ENCODE measurements at regions not wholly inside any gene's neighbourhood (a gene's known extent, or its start where the extent isn't known, plus 50 kb on each side); places are given as distances from the start of the nearest gene placed in this dataset.

GRCh38 chr10:2990764-2991163 is 76.6 kb upstream of the PFKP start:
- Histone ChIP-seq H3K4me1 (no peaks in the 10 kb centered on the region), H3K4me3 (no peak overlapping the region), H3K36me3 (no peaks in the 10 kb centered on the region), H3K27me3 (peaks cover 32% of the 10 kb centered on the region), H3K9me3 (peaks cover 0 to 13% (median 0%) of the 10 kb centered on the region in 3 donors), H3K27ac (no peak overlapping the region)
- ATAC-seq: no peak
- TF ChIP-seq EP300 (IDR thresholded peaks at IDR 0.05) (no peak), POLR2A (IDR thresholded peaks at IDR 0.05) (no peak)
- TF ChIP-seq, protein P1, sequence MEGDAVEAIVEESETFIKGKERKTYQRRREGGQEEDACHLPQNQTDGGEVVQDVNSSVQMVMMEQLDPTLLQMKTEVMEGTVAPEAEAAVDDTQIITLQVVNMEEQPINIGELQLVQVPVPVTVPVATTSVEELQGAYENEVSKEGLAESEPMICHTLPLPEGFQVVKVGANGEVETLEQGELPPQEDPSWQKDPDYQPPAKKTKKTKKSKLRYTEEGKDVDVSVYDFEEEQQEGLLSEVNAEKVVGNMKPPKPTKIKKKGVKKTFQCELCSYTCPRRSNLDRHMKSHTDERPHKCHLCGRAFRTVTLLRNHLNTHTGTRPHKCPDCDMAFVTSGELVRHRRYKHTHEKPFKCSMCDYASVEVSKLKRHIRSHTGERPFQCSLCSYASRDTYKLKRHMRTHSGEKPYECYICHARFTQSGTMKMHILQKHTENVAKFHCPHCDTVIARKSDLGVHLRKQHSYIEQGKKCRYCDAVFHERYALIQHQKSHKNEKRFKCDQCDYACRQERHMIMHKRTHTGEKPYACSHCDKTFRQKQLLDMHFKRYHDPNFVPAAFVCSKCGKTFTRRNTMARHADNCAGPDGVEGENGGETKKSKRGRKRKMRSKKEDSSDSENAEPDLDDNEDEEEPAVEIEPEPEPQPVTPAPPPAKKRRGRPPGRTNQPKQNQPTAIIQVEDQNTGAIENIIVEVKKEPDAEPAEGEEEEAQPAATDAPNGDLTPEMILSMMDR (IDR thresholded peaks at IDR 0.05): no peak
- WGBS, 2 donors (ENCODE audit: low coverage in 1 of 2): 68 to 74% methylated on average over 2 of the region's 3 CpGs

DNA sequence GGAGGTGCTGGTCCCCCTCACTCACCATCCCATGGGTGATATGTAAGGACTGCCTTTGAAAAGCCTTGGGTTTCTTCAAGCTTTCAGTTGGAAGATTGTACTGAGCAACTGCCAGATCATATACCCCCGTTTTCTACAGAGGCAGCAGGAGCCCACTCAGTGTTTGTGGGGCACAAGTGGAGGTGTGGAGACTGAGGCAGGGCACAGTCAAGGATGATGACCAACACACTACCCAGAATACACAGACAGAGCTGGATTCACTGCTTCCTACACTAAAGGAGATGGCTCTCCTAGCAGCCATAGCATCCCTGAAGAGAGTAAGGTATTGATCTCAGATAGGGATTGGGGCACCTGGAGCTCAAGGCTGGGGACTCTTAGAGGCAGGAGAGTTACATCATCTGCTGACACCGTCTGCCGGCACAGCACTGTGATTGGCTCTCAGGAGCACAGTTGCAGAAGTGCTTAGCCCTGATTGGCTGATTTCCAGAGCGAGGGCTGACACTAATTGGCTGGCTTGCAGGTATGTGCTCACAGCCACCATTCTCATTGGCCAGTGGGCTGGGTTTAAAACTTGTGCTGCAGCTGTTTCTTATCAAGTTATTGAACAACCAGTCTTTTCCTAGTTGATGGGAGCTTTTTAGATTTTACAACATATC is 77.9 kb upstream of the PFKP start:
- TF ChIP-seq, protein P1 (IDR thresholded peaks at IDR 0.05): no peak
- TF ChIP-seq EP300 (IDR thresholded peaks at IDR 0.05) (no peak), POLR2A (IDR thresholded peaks at IDR 0.05) (no peak), POLR2AphosphoS5 (IDR thresholded peaks at IDR 0.05) (no peak)
- H3K9me3 ChIP-seq: peaks cover 0 to 13% (median 0%) of the 10 kb centered on the region in 3 donors
- 80 to 82% methylated on average over 1 to 3 of the region's 4 CpGs for WGBS, 2 donors (ENCODE audit: low coverage in 1 of 2)
- peaks cover 46% of the 10 kb centered on the region for H3K27me3 ChIP-seq
- H3K4me3 ChIP-seq: no peak overlapping the region
- no peak overlapping the region for H3K27ac ChIP-seq
- H3K4me1 ChIP-seq: no peaks in the 10 kb centered on the region
- no peak for ATAC-seq
- H3K36me3 ChIP-seq: no peaks in the 10 kb centered on the region

GRCh38 chr10:2987185-2987768 is 80.1 kb upstream of the PFKP start:
- Histone ChIP-seq H3K27me3 (peaks cover 47% of the 10 kb centered on the region), H3K4me1 (no peaks in the 10 kb centered on the region), H3K4me3 (no peak overlapping the region), H3K36me3 (no peaks in the 10 kb centered on the region), H3K27ac (no peak overlapping the region), H3K9me3 (peaks cover 0 to 13% (median 0%) of the 10 kb centered on the region in 3 donors)
- ATAC-seq: no peak
- 41 to 100% methylated on average over 1 to 2 of the region's 2 CpGs for WGBS, 2 donors (ENCODE audit: low coverage in 1 of 2)
- TF ChIP-seq POLR2A (IDR thresholded peaks at IDR 0.05) (no peak), EP300 (IDR thresholded peaks at IDR 0.05) (no peak), POLR2AphosphoS5 (IDR thresholded peaks at IDR 0.05) (no peak)
- TF ChIP-seq, protein P1 (IDR thresholded peaks at IDR 0.05): no peak

DNA sequence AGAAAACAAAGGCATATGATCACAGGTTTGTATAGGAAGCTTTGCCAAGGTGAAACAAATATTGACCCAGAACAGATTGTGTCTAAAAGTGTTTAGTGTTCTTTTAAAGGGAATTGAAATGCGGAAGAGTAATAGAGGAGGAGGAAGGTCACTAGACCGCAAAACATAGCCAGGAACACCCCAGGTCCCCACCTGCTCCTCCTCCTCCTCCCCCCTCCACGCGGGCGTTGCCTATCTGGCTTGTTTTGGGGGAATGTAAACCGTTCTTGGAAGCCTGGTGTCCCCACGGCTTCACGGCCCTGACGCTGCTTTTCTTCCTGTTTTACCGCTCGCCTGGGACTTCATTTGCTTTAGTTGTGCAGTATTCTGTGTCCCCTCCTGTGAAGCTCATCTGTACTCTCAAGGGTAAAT is 81.0 kb upstream of the PFKP start:
- Histone ChIP-seq H3K36me3 (no peaks in the 10 kb centered on the region), H3K9me3 (peaks cover 0 to 13% (median 0%) of the 10 kb centered on the region in 3 donors), H3K27me3 (peaks cover 47% of the 10 kb centered on the region), H3K4me3 (no peak overlapping the region), H3K27ac (no peak overlapping the region), H3K4me1 (no peaks in the 10 kb centered on the region)
- ATAC-seq: no peak
- whole genome bisulfite sequencing, 2 donors (ENCODE audit: low coverage in 1 of 2): 19 to 28% methylated on average over 5 to 11 of the region's 11 CpGs
- no peak for TF ChIP-seq POLR2AphosphoS5 (IDR thresholded peaks at IDR 0.05)
- no peak for TF ChIP-seq EP300 (IDR thresholded peaks at IDR 0.05)
- TF ChIP-seq POLR2A (IDR thresholded peaks at IDR 0.05): no peak
- TF ChIP-seq, protein P1 (IDR thresholded peaks at IDR 0.05): no peak

- no peak overlapping the region for H3K27ac ChIP-seq
- TF ChIP-seq, protein P1 (IDR thresholded peaks at IDR 0.05): no peak
- no peak for TF ChIP-seq POLR2A (IDR thresholded peaks at IDR 0.05)
- TF ChIP-seq POLR2AphosphoS5 (IDR thresholded peaks at IDR 0.05): no peak
- no peak for TF ChIP-seq EP300 (IDR thresholded peaks at IDR 0.05)
- H3K36me3 ChIP-seq: no peaks in the 10 kb centered on the region
- H3K4me1 ChIP-seq: no peaks in the 10 kb centered on the region
- peaks cover 0 to 13% (median 0%) of the 10 kb centered on the region in 3 donors for H3K9me3 ChIP-seq
- H3K4me3 ChIP-seq: no peak overlapping the region
- ATAC-seq: no peak
- 31 to 37% methylated on average over 3 to 6 of the region's 11 CpGs for WGBS, 2 donors (ENCODE audit: low coverage in 1 of 2)
- peaks cover 47% of the 10 kb centered on the region for H3K27me3 ChIP-seq
Observed at GRCh38 chr10:2985729-2986232, 81.6 kb upstream of the PFKP start.
